HFFc6 (cell line): ENCODE measurements at regions not wholly inside any gene's neighbourhood (a gene's known extent, or its start where the extent isn't known, plus 50 kb on each side); places are given as distances from the start of the nearest gene placed in this dataset.

Experiments
- DNase-seq: peaks from one replicate; pipeline ENCODE4 v3.0.0-alpha.2; 2018
- H3K27ac Mint-ChIP-seq: 2 replicates; pipeline ENCODE4 v1.8.0; 2020; ENCODE audit warnings: mild to moderate bottlenecking, mixed read lengths
- H3K27me3 Mint-ChIP-seq: 2 replicates; pipeline ENCODE4 v1.8.0; 2021; ENCODE audit warnings: mild to moderate bottlenecking, moderate library complexity, mixed read lengths; ENCODE audit not compliant: insufficient read depth
- H3K36me3 Mint-ChIP-seq: 2 replicates; pipeline ENCODE4 v1.8.0; 2021; ENCODE audit warnings: low read depth, mixed read lengths
- H3K4me1 Mint-ChIP-seq: 2 replicates; pipeline ENCODE4 v1.8.0; 2020; ENCODE audit warnings: low read depth, mixed read lengths
- H3K4me3 Mint-ChIP-seq: 2 replicates; pipeline ENCODE4 v1.8.0; 2020; ENCODE audit warnings: mild to moderate bottlenecking, moderate library complexity, mixed read lengths
- H3K9me3 Mint-ChIP-seq: 2 replicates; pipeline ENCODE4 v1.8.0; 2020; ENCODE audit warnings: mild to moderate bottlenecking, mixed read lengths
- TF ChIP-seq, protein P1 (sequence below): fragments of 200-600 bp; sonication (generic); IDR thresholded peaks from 2 replicates; pipeline ENCODE4 v1.5.0; 2021; ENCODE audit warnings: antibody characterized with exemption, mild to moderate bottlenecking

GRCh38 chr16:87229230-87230188 is 87.7 kb downstream of the C16orf95 start:
- peaks cover 4% of the 10 kb centered on the region; the same call in 1 of the 2 replicates for H3K9me3 Mint-ChIP-seq
- H3K36me3 Mint-ChIP-seq: peaks cover 5% of the 10 kb centered on the region
- TF ChIP-seq, protein P1, sequence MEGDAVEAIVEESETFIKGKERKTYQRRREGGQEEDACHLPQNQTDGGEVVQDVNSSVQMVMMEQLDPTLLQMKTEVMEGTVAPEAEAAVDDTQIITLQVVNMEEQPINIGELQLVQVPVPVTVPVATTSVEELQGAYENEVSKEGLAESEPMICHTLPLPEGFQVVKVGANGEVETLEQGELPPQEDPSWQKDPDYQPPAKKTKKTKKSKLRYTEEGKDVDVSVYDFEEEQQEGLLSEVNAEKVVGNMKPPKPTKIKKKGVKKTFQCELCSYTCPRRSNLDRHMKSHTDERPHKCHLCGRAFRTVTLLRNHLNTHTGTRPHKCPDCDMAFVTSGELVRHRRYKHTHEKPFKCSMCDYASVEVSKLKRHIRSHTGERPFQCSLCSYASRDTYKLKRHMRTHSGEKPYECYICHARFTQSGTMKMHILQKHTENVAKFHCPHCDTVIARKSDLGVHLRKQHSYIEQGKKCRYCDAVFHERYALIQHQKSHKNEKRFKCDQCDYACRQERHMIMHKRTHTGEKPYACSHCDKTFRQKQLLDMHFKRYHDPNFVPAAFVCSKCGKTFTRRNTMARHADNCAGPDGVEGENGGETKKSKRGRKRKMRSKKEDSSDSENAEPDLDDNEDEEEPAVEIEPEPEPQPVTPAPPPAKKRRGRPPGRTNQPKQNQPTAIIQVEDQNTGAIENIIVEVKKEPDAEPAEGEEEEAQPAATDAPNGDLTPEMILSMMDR: no peak
- H3K27ac Mint-ChIP-seq: no peak overlapping the region
- no peak overlapping the region for H3K4me3 Mint-ChIP-seq
- H3K27me3 Mint-ChIP-seq: peaks cover 1% of the 10 kb centered on the region
- DNase-seq: no peak
- H3K4me1 Mint-ChIP-seq: peaks cover 17% of the 10 kb centered on the region

- Mint-ChIP-seq H3K27ac (no peak overlapping the region), H3K27me3 (peaks cover 1% of the 10 kb centered on the region), H3K36me3 (peaks cover 5% of the 10 kb centered on the region), H3K9me3 (peaks cover 4% of the 10 kb centered on the region; the same call in 1 of the 2 replicates), H3K4me3 (no peak overlapping the region), H3K4me1 (peaks cover 17% of the 10 kb centered on the region)
- TF ChIP-seq, protein P1: no peak
- no peak for DNase-seq
These were observed 86.6 kb downstream of the C16orf95 start for GRCh38 chr16:87230571-87230970.

- H3K9me3 Mint-ChIP-seq: peaks cover 4% of the 10 kb centered on the region; the same call in 1 of the 2 replicates
- H3K4me1 Mint-ChIP-seq: peaks cover 17% of the 10 kb centered on the region
These were observed 85.9 kb downstream of the C16orf95 start for GRCh38 chr16:87231295-87231694.

DNA sequence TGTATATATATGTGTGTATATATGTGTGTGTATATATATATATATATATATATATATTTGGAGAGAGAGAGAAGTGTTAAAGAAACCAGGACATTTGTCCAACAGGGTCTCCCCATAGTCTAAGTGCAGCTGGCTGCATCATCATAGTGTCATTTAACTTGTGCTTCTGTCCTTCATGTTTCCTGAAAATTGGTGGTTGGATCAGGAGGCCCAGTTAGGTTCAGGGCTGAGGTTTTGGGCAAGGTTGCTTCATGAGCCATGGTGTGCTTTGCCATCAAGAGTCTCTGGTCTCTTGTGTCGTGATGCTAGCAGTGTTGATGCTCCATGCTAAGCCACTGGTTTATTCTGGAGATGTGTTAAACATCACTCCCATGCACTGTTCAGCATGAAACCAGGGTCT is 85.3 kb downstream of the C16orf95 start:
- peaks cover 4% of the 10 kb centered on the region; the same call in 1 of the 2 replicates for H3K9me3 Mint-ChIP-seq
- H3K27ac Mint-ChIP-seq: no peak overlapping the region
- DNase-seq: no peak
- peaks cover 13% of the 10 kb centered on the region for H3K4me1 Mint-ChIP-seq
- no peak overlapping the region for H3K4me3 Mint-ChIP-seq
- TF ChIP-seq, protein P1: no peak
- peaks cover 5% of the 10 kb centered on the region for H3K36me3 Mint-ChIP-seq
- peaks cover 4% of the 10 kb centered on the region for H3K27me3 Mint-ChIP-seq

More at GRCh38 chr16:87231295-87231694, 85.9 kb downstream of the C16orf95 start:
- Mint-ChIP-seq H3K27ac (no peak overlapping the region), H3K36me3 (peaks cover 5% of the 10 kb centered on the region), H3K27me3 (peaks cover 3% of the 10 kb centered on the region), H3K4me3 (no peak overlapping the region)
- TF ChIP-seq, protein P1: no peak
- no peak for DNase-seq

- Mint-ChIP-seq H3K27ac (no peak overlapping the region), H3K36me3 (peaks cover 5% of the 10 kb centered on the region), H3K4me1 (no peaks in the 10 kb centered on the region), H3K9me3 (peaks cover 4% of the 10 kb centered on the region; the same call in 1 of the 2 replicates), H3K27me3 (peaks cover 4% of the 10 kb centered on the region), H3K4me3 (no peak overlapping the region)
- TF ChIP-seq, protein P1: peak; percentile 61
- DNase-seq: peak; percentile 30
These were observed 83.3 kb downstream of the C16orf95 start for GRCh38 chr16:87233928-87234327.
